ENCODE measurements at regions not wholly inside any gene's neighbourhood (a gene's known extent, or its start where the extent isn't known, plus 50 kb on each side); places are given as distances from the start of the nearest gene placed in this dataset.

DNA sequence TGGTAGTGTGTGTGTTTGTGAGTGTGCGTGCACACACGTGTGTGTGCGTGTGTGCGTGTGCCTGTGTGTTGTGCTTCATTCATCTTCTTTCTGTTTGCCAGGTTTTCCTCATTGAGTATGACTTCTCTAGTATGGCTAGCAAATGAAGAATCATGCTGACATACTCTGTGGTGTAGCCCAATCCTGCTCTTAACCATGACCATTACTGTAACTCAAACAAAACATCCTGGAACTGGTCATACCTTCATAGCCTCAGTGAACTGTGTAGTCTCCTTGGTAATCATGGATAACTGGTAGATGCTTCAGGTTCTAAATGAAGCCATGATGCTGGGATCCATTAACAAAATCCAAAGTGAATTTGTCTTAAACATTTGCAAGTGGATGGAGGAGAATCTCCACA, 1117.7 kb downstream of the BCL11B start:
- no peak for DNase-seq

DNA sequence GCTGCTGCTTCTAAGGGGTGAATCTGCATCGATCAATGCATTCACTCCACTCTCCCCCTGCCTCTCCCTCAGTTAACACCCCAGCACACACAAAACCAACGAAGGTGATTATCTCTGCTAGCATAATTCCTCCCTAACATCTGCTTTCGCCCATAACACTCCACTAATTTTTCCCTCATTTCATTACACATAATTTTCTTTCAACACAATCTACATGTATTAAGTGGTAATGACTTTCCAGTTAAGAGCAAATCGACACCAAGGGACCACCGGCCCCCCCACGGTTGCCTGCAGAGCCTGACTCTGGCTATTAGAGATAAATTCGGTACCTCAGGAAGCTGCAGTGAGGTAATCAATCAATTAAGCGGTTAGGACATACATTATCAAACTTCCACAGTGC, 1115.6 kb downstream of the BCL11B start:
- DNase-seq, result no peak

DNA sequence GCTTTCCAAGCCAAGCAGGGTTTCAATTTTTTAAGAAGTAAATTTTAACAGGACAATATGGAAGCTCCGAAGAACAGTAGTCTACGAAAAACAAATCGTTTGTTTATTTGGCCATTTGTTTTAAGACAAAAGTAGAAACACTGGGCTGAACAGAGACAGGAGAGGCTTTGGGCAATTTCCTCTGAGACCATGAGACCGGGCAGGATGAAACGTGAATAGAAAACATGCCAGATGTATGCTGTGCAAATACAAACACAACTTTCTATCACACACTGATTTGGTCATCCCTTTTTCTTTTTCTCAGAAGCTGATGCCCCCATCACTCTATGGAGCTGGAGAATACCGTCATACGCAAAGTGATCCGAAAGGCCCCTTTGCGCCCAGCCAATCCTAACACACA, 1111.1 kb downstream of the BCL11B start:
- no peak for DNase-seq

DNA sequence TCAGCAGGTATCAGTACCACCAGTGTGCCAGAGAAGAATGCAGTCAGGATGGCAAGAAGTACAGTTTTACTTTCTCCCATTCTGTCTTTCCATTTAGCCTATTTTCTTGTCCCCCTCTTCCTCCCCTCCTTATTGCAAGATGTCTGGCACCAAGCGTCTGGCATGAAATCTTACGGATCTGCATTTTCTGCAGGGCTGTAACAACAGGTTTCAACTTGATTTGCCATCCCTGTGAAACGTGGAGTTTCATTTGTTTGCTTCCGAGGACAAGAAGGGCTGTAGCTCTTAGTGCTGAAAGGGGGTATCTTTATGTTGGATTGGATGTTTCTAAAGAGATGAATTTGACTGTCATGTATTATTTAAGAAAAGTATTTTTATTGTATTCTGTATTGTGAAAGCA, 1110.6 kb downstream of the BCL11B start:
- DNase-seq, result no peak

DNA sequence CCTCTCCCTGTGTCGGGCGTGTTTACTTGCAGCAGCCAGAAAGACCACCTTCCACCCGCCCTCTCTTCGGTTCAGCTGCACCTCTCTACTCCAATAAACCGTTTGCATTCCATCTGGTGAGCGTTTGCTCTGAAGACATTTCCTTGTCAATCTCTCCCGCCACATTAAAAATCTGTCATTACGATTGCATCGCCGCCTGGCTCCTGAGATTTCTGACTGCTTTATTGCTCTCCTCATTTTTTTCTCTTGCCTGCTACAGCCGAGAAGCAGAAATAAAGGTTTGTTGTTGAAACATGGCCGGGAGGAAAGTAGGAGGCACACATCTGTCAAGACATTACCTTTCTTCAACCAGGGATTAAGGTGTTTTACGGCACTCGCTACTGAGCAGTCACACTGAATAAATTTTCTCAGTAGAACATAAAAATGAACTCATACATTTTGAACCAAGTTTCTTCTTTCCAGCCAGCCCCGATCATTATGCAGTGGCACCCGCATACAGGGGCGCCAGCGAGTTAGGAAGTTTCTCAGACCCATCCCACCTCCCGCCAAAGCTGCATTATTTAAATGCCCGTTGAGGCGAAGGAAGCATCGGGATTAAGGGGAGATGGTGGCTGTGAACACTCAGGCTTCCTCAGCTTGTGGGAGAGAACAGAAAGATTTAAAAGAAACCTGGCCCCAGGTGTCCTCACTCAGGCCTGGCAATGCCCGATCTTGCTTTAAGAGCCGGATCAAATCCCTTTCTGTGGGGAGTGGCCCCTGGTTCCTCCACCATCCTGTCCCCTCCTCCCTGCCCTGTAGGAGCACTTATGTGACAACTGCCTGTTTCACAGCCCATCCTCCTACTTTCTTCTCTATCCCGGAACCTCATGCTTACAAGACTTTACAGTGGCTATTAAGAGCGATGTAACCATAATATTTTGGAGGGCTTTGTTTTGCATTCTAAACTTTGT, 1108.9 kb downstream of the BCL11B start:
- no peak for DNase-seq

DNA sequence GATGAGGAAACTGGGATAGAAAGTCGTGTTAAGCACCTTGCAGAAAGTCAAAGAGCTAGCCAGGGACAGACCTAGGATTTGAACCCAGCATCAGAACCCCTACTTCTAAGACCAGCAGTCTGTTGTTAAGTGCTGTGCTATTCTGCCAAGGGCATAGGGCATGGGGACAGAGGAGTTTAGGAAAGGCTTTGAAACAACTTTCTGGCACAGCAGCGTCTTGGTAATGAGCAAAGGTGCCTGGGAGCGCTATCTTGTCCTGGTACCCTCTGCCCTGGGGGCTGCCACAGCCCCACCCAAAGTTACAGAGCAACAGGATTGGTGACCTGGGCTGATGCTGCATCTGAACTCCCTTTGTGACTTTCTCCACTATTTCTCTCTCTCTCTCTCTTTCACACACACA, 1108.1 kb downstream of the BCL11B start:
- DNase-seq, result no peak

DNA sequence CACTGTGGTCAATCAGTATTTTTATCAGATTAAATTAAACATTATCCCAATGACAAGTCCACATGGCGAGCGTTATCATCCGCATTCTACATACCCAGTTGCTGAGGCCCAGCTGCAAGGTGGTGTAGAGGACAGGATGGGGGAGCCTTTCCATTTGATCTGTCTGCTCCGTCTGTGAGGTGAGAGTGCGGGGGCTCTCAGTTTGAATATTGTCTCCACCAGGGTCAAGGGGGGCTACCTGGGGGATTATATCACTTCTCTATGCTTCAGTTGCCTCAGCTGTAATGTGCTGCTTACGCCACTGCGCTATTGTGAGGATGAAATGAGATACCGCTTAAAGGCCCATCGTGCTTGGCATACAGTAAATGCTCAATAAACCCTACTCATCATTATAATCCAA, 1106.0 kb downstream of the BCL11B start:
- DNase-seq, result no peak

DNA sequence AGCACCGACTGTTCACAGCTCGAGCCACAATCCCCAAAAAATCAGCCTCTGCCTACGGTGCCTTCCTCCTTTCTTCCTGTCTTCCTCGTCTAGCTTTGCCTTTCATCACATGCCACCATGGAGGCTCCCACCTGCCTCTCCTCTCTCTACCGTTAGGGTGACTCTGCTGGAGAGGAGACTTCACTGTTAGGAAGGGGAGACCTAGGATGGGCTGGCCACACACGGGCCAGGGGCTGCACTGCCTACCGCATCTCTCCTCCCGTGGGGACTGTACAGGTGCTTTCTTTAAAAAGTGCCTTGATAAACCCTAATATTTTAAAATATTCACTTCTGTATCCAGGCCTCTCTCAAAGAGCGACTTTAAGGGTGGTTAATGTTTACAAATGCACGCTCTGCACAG, 1104.7 kb downstream of the BCL11B start:
- DNase-seq, result no peak

DNA sequence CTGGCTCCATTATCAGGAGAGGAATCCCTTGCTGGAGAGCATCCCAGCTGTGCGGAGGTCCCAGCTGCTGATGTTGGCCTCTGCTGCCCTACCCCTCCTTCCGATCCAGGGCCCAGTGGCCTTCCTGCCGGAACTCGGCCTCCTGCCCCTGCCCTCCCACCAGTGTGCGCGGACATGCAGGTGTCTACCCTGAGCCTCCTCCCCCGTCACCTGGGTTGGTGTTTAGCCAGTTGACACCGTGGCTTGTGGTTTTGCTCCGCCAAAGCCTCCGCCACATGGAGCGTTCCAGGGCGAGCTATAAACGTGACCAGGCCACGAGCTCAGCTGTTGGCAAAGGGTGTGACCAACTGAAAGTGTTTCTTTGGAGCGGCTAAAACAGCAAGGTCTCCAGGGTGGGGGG, 1104.3 kb downstream of the BCL11B start:
- no peak for DNase-seq

DNA sequence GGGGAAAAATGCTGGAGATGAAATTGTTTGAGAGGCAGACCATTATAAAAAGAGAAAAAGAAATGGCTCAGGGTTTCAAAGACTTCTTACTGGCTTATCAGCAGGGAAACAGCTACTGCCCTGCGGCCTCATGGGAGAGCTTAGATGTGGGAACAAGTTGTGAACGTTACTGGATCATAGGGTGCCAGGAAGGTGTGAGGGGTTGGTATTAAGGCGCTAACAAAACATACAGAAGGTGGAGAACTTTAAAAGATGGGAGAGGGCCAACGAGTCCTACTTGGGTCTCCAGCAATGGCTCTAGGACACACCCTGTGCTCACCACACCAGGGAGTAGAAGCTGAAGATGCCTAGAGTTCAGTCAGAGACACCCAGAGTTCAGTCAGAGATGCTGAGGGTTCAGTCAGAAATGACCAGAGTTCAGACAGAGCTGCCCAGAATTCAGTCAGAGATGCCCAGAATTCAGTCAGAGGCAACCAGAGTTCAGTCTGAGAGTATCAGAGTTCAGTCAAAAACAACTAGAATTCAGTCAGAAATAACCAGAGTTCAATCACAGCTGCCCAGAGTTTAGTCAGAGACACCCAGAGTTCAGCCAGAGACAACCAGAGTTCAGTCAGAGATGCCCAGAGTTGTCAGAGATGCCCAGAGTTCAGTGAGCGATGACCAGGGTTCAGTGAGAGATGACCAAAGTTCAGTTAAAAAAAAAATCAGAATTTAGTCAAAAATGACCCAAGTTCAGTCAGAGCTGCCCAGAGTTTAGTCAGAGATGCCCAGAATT, 1103.6 kb downstream of the BCL11B start:
- no peak for DNase-seq

DNA sequence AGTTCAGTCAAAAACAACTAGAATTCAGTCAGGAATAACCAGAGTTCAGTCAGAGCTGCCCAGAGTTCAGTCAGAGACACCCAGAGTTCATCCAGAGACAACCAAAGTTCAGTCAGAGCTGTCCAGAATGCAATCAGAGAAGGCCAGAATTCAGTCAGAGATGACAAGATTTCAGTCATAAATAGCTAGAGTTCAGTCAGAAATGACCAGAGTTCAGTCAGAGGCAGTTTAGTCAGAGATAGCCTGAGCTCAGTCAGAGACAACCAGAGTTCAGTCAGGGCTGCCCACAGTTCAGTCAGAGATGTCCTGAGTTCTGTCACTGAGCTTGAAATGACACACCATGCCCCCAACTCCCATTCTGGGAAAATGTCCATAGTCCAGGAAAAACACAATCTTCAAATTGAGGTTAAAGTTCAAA, 1102.8 kb downstream of the BCL11B start:
- DNase-seq, result no peak

DNA sequence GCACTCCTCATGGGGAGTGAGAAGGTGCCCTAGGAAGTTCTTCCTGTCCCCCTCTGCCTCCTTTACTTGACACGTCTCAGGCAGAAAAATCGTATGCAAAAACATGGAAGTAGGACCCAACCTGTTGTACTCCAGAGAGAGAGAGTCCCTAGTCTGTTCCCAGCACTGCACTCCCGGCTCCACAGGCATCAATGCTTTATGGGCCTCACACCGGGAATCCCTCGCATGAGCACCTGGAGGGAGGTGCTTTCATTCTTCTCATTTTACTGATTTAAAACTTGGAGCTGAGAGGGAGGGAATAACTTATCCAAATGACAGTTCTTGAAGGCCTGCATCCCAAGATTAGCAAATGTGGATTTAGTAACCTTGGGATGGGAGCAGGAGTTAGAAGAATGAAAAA, 1101.4 kb downstream of the BCL11B start:
- no peak for DNase-seq

DNA sequence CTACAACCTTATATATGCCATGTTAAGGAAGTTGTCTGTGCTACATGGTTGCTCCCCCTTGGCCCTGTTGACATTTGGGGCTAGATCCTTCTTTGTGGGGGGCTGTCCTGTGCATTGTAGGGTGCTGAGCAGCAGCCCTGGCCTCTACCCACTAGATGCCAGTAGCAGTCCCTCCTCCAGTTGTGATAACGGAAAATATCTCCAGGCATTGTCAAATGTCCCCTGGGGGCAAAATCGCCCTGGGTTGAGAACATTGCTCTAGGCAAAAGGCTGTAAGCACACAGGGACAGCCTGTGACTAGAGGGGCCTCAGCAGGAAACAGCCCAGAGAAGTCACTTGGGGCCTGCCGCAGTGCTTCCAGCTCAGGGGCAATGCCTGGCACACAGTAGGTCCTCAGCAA, 1100.3 kb downstream of the BCL11B start:
- no peak for DNase-seq

DNA sequence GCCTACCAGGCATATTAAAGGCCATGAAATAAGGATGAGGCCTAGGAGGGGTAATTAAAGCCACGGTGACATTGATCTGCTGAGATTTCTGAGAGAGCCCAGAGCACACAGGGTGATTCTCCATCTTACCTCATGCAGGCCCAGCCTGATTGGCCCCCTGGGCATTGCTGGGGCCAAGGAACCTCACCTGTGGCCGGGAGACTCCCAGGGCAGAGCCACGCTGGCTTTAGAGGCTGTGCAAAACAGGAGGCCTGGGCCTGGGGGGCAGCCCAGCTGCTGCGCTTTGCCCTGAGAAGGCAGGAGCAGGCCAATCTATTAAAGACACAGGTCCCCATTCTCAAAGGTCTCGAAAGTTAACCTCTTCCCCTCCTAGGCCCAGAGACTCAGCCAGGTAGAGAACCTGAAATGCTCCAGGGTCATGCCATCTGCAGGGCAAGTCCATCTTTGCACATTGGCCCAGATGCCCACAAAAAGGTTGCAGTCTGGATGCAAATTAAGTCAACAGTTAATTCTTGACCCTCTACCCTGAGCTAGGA, 1099.7 kb downstream of the BCL11B start:
- DNase-seq, result no peak

DNA sequence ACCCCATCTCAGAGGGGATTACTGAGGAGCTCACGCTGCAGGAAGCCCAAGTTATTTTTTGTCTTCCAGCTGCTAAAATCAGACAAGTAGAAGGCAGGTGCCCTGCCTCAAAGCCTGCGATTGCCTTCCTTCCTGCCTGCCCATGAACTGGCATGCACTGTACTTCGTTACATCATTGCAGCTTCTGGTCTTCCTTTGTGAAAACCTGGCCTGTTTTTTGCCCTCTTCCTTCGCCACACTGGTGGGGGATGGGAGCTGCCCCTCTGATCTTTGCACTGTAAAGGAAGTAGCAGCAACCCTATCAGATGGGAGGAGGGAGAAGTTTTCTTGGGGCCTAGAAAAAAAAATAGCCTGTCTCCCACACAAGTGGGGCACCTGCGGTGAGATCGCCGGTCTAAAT, 1098.7 kb downstream of the BCL11B start:
- peak; percentile 58 for DNase-seq

DNA sequence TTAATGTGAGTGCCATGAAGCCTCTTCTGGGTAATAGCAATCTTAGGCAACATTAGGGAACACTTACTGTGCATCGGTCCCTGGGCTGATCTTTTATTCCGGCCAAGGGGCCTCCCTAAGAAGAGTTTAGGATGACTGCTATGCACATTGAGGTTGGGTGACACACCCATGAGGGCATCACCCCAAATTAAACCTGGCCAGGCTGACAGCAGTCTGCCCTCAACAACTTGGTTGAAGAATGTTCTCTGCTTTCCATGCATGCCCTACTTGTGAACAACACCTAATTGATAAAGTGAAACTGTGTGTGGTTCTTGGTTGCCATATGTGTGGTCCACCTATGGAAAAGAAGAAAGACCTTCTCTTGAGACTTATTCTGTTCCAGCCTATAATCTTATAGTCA, 1098.0 kb downstream of the BCL11B start:
- no peak for DNase-seq

DNA sequence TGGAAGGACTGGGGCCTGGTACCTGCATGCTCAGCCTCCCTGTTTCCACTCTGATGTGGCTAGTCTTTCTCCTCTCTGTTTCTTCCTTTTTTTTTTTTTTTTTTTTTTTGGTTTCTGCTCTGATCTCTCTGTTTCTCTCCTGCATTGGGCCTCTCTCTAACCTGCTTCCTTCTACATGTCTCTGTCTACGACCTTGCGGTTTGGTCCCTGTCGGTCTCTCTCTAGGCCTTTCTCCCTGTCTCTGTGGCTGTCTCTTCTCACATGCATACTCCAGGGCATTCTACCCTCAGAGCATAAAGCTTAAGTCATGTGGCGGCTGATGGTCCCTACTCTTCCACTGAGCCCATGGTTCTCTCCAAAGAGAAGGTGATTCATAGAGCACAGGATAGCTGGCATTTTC, 1096.6 kb downstream of the BCL11B start:
- DNase-seq, result no peak

DNA sequence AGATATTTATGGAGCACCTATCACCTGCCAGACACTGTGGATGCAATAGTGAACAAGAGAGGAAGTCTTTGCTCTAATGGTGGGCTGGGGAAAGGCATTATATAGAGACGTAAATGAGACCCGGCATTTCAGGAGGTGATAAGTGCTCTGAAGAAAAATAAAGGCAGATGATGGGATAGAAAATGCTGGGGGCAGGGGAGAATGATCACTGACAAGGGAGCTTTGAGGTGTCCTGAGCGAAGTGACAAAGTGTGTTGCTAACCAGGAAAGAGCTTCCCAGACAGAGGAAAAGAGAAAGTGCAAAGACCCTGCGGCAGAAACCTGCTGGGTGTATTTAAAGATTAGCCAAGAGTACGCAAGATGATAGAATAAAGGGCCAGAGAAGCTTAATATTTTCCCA, 1096.1 kb downstream of the BCL11B start:
- no peak for DNase-seq

DNA sequence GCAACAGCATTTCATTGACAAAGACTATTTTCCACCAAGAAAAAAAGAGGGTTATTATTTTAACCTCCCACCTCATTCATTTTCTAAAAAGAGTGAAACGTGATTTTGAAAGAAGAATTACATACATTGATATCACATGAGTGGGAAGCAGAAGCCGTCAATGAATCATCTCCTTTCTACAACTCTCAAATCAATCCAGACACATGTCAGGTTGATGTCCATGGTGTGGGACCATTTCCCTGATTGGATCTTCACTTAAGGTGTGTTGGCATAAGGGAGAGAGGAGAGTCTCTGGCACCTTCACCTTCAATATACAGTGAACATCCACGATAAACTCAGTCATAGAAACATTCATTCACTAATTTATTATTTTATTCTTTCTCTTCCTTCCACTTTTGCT, 1095.1 kb downstream of the BCL11B start:
- no peak for DNase-seq

DNA sequence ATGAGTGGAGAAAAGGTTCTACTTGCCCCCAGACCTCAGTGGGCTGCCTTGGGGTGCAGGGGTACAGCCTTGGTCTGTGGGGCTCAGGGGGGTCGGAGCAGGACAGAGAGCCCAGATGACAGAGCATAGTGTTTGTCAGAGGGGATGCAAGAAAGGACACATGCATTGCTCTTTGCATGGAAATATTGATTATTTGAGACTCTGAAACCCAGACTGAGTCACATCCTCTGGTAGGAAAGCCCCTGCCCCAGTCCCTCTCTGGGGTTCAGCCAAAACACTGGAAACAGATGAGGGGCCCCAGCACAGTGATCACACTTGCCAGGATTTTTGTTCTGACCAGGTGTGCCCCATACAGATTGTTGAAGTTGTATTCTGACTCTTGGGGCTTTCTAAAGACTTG, 1094.4 kb downstream of the BCL11B start:
- no peak for DNase-seq

DNA sequence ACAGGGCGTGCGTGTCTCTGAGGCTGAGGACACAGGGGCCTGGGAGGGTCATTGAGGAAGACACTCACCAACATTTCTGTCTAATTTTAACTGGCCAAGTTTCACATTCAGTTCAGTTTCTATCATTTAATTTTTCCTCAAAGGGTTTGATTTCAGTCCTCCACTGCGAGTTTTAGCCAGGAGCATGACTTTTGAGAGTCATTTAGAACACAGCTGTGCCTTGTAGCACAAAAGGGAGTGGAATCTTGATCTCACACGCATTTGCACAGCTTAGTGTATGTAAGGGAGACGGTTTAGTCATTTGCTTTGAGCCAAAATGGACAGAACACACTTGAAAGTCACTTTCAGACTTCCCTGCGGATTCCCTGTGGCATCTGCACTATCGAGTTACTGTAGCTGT, 1090.8 kb downstream of the BCL11B start:
- DNase-seq, result no peak

DNA sequence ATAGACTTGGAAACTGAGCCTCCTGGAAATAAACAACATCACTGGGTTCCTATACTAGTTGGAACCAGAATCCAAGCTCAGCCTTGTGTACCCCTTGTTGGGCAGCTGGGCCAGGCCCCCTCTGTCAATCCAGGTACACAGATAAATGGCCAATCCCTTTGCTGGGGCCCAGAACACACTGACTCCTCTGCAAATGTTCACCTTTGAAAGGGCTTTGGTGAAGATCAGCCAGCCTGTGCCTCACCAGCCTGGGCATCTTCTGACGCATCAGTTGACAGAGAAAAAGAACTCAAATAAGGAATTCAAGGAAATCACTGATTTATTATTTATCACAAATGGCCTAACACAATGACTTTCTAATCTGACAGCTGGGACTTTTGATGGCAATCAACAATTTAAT, 1090.2 kb downstream of the BCL11B start:
- DNase-seq, result no peak

DNA sequence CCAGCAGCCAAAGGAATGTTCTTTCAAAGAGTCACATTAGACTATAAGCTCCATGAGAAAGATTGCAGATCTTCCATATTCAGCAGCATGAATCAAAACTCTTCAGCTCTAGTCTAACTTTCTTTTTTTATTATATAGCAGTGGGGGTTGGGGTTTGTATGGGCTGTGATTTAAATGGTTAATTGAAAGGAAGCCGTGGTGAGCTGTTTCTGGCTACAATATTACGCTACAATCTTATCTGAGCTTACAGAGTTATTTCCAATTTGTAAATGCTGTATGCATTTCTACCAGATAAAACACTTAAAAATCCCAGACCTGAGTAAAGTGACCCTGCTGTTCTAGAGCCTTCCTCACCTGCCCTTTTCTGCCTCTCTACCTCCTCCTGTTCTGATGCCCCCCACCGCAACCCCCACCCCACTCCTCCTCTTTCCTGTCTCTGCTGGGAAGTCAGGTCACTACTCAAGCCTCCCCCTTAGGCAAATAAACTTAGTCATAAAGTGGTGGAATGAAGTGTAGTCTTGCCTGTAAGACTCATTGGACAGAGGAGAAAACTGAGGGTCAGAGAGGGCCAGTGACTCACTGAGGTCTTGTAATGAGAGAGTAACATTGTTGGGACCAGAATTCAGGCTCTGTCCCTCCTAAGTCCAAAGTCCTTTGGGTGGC, 1089.5 kb downstream of the BCL11B start:
- DNase-seq, result no peak
